22Rv1 (cell line): ENCODE measurements at regions not wholly inside any gene's neighbourhood (a gene's known extent, or its start where the extent isn't known, plus 50 kb on each side); places are given as distances from the start of the nearest gene placed in this dataset.

Experiments
- H3K27ac ChIP-seq: fragments of 450-650 bp; 2 replicates; pipeline ENCODE4 v1.5.1; 2017
- CTCF ChIP-seq: fragments of 450-650 bp; IDR thresholded peaks from 2 replicates; pipeline ENCODE4 v1.5.1; 2017; ENCODE audit warnings: mild to moderate bottlenecking
- ZFX ChIP-seq: fragments of 450-650 bp; IDR thresholded peaks from 2 replicates; pipeline ENCODE4 v1.6.1; 2017; ENCODE audit warnings: antibody characterized with exemption, borderline replicate concordance

DNA sequence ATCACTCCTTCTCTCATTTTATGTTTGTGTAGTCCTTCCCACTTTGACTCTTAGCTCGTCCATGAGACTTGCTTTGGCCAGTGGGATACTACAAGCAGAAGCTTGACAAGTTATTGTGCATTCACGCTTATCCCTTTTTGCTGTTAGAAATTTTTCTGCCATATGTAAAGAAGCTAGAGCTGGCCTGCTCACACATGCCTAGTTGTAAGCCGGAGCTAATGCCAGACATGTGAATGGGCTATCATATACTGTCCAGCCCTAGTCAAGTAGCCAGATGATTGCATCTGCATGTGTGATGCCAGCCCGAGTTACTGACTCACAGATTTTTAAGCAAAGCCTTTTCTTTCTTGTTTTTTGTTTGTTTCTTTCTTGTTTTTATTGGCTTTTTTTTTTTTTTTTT is 460.7 kb downstream of the TDRD3 start:
- TF ChIP-seq ZFX (no peak), CTCF (no peak)
- H3K27ac ChIP-seq, result no peak overlapping the region

- no peak for TF ChIP-seq CTCF
- TF ChIP-seq ZFX, result no peak
These were observed 455.9 kb downstream of the TDRD3 start for GRCh38 chr13:60852886-60853285.

DNA sequence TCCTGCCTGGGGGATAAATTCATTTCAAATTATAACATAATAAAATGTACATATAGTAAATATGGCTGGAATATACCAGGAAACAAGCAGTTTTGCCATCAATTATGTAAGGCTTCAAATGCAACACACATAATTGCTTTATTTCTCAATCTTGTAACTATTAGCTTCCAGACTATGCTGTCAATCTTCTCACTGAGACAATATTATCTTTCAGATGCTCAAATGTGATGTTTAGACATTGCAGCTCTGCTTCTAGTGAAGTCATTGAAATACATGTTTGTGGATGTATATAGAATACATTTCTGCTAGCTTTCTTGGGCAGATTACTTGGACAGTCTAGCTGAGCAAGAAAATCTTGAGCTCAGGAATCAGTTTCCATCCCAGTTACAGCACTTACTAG is 454.4 kb downstream of the TDRD3 start:
- H3K27ac ChIP-seq, result no peak overlapping the region
- no peak for TF ChIP-seq CTCF
- no peak for TF ChIP-seq ZFX

More at GRCh38 chr13:60852886-60853285, 455.9 kb downstream of the TDRD3 start:
- H3K27ac ChIP-seq, result no peak overlapping the region

GRCh38 chr13:60850526-60850925 is 453.5 kb downstream of the TDRD3 start:
- TF ChIP-seq ZFX (no peak), CTCF (no peak)
- H3K27ac ChIP-seq, result no peak overlapping the region

GRCh38 chr13:60838581-60838980 is 441.6 kb downstream of the TDRD3 start:
- no peak overlapping the region for H3K27ac ChIP-seq

GRCh38 chr13:60837806-60838205 is 440.8 kb downstream of the TDRD3 start:
- no peak for TF ChIP-seq ZFX
- TF ChIP-seq CTCF, result no peak
- no peak overlapping the region for H3K27ac ChIP-seq

More at GRCh38 chr13:60838581-60838980, 441.6 kb downstream of the TDRD3 start:
- TF ChIP-seq ZFX (no peak), CTCF (no peak)

GRCh38 chr13:60836821-60837220 is 439.8 kb downstream of the TDRD3 start:
- H3K27ac ChIP-seq, result no peak overlapping the region
- TF ChIP-seq ZFX (no peak), CTCF (no peak)
